ENCODE measurements at regions not wholly inside any gene's neighbourhood (a gene's known extent, or its start where the extent isn't known, plus 50 kb on each side); places are given as distances from the start of the nearest gene placed in this dataset.

GRCh38 chr20:22921595-22922421, 113.3 kb upstream of the SSTR4 start (continued):
- TF ChIP-seq ZNF224 (CRISPR knock-in tag; IDR thresholded peaks at IDR 0.05): no peak
- TF ChIP-seq EP400 (IDR thresholded peaks at IDR 0.05): 0 out of 2 replicates have a peak, but pooled peaks have one; percentile 23
- no peak for TF ChIP-seq NELFE (IDR thresholded peaks at IDR 0.05; ENCODE audit: insufficient read depth, insufficient read length)
- peak; percentile 38; the same call in 1 of the 2 replicates for TF ChIP-seq BHLHE40 (IDR thresholded peaks at IDR 0.05; ENCODE audit: low read length)
- no peak for TF ChIP-seq KDM2B (CRISPR knock-in tag; IDR thresholded peaks at IDR 0.05)
- TF ChIP-seq MAFG (tag; conservative IDR thresholded peaks at IDR 0.05): peak; percentile 90
- TF ChIP-seq KHSRP (IDR thresholded peaks at IDR 0.05): no peak
- peak; percentile 34; the same call in 1 of the 2 replicates for TF ChIP-seq KLF16 (IDR thresholded peaks at IDR 0.05)
- TF ChIP-seq LEF1 (IDR thresholded peaks at IDR 0.05): peak; percentile 57; the same call in 1 of the 2 replicates
- no peak for TF ChIP-seq HEY1 (CRISPR knock-in tag; IDR thresholded peaks at IDR 0.05; ENCODE audit: borderline replicate concordance)
- no peak for TF ChIP-seq ZBTB7A (IDR thresholded peaks at IDR 0.05; ENCODE audit: borderline replicate concordance, control insufficient read depth, low read depth, low read length)
- TF ChIP-seq ZNF57 (CRISPR knock-in tag; IDR thresholded peaks at IDR 0.05): no peak
- no peak for TF ChIP-seq HDAC8 (tag; IDR thresholded peaks at IDR 0.05)
- TF ChIP-seq LCOR (CRISPR knock-in tag; IDR thresholded peaks at IDR 0.05): no peak
- TF ChIP-seq ZBTB33 (CRISPR knock-in tag; IDR thresholded peaks at IDR 0.05): no peak
- TF ChIP-seq FOXK2 (conservative IDR thresholded peaks at IDR 0.05 in 1 of 2, IDR thresholded peaks at IDR 0.05 in 1 of 2; ENCODE audit: low read depth in 2 of 2): 0 out of 4 replicates have a peak, but pooled peaks have one; percentile 44 to 58
- TF ChIP-seq ZBED1 (IDR thresholded peaks at IDR 0.05): no peak
- no peak for TF ChIP-seq KLF1 (tag; IDR thresholded peaks at IDR 0.05)
- no peak for TF ChIP-seq CHD4 (IDR thresholded peaks at IDR 0.05; ENCODE audit: insufficient read depth, insufficient replicate concordance, low read depth, low read length, poor library complexity, severe bottlenecking)
- TF ChIP-seq PBX2 (CRISPR knock-in tag; IDR thresholded peaks at IDR 0.05; ENCODE audit: low read depth): no peak
- TF ChIP-seq PBX2 (tag; conservative IDR thresholded peaks at IDR 0.05; ENCODE audit: low read depth): peak; percentile 84
- TF ChIP-seq ZBTB5 (IDR thresholded peaks at IDR 0.05): no peak
- no peak for TF ChIP-seq SIRT6 (IDR thresholded peaks at IDR 0.05; ENCODE audit: low read depth, low read length)
- peak; percentile 68; the same call in 1 of the 2 replicates for TF ChIP-seq CBFA2T3 (IDR thresholded peaks at IDR 0.05)

Data from K562 (cell line).